Testis (tissue), 2 donors: ENCODE measurements at regions not wholly inside any gene's neighbourhood (a gene's known extent, or its start where the extent isn't known, plus 50 kb on each side); places are given as distances from the start of the nearest gene placed in this dataset.

Source experiments
- DNase-seq: peaks from one replicate; pipeline ENCODE4 v3.0.0-alpha.2; 2019
- H3K27ac ChIP-seq, 2 donors: fragments of 200-600 bp; sonication (generic); one replicate each; pipeline ENCODE4 v1.5.1; 2019
- H3K27me3 ChIP-seq: fragments of 200-600 bp; sonication (generic); one replicate; pipeline ENCODE4 v1.5.1; 2019
- H3K36me3 ChIP-seq: fragments of 200-600 bp; sonication (generic); one replicate; pipeline ENCODE4 v1.5.1; 2017; ENCODE audit warnings: low read depth; ENCODE audit errors: missing control alignments
- H3K4me1 ChIP-seq: fragments of 200-600 bp; sonication (generic); one replicate; pipeline ENCODE4 v1.5.1; 2019
- H3K4me3 ChIP-seq, 2 donors: fragments of 200-600 bp; sonication (generic); one replicate each; pipeline ENCODE4 v1.5.1; 2017 to 2019
- H3K9me3 ChIP-seq: fragments of 200-600 bp; sonication (generic); one replicate; pipeline ENCODE4 v1.5.1; 2017
- CTCF ChIP-seq, 3 experiments: fragments of 450-650 bp in 2 of 3; fragments of 200-600 bp in 1 of 3; sonication (generic) in 1 of 3; IDR thresholded peaks; one replicate each; pipeline ENCODE4 v1.5.1; 2016 to 2019; ENCODE audit warnings: antibody characterized with exemption in 3 of 3, mild to moderate bottlenecking in 2 of 3, moderate library complexity in 1 of 3
- POLR2A ChIP-seq: fragments of 450-650 bp; IDR thresholded peaks from one replicate; pipeline ENCODE4 v1.6.1; 2017; ENCODE audit warnings: antibody characterized with exemption, mild to moderate bottlenecking, moderate library complexity
- WGBS, 2 donors: methylation state at CpG; one replicate each; pipeline ENCODE4 v1.1.5; 2018; 5-methylcytosine and 5-hydroxymethylcytosine counted together
- intact Hi-C: fragments of 100-400 bp; cut with DNase I; formaldehyde crosslinking; loops from one replicate; pipeline ENCODE4 v1.15.1; 2023; ENCODE audit warnings: low total_unique reads

DNA sequence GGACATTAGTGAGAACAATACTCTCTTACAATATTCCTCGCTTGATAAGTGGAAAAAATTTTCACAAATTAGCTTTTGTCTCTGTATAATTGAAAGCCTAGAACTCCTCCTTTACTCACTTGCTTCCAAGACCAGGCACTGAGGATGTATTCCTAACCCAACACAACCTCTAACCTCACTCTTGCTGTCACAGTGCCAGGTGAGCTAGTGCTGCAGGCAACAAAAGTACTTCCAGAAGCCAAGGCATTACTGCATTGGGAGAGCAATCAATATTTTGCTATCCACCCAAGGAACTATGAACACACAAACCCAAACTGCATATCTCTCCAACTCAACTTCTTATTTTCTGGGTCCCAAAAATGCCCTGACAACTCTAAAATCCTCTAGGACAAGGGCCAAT is 1081.0 kb downstream of the VRK1 start:
- WGBS, 2 donors = 79 to 89% methylated on average over 1 of the region's 1 CpG
- DNase-seq = no peak

DNA sequence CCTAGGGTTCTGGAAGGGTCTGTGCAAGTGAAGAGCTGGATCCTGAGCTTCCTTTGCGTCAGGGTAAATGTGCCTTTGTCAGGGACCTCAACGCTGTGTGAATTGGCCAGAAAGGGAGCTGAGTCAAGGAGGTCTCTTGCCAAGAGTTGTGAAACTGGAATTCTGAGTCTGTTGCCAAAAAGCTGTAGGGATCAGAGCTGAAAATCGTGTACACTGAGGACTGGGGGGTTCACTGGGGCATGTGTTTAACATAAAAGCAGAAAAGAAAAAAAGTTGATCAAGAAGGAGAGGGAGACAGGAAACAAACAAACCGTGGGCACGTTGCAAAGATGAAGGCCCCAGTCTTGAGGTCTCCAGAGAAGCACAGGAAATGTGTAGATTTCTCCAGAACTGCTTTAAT is 1081.5 kb downstream of the VRK1 start:
- Histone ChIP-seq H3K4me1 (no peaks in the 10 kb centered on the region), H3K27me3 (no peaks in the 10 kb centered on the region), H3K36me3 (no peaks in the 10 kb centered on the region), H3K9me3 (no peaks in the 10 kb centered on the region), H3K27ac (no peak overlapping the region), H3K4me3 (no peak overlapping the region)
- WGBS, 2 donors = 35 to 64% methylated on average over 5 of the region's 5 CpGs
- DNase-seq = peak; percentile 23
- TF ChIP-seq CTCF (IDR thresholded peaks at IDR 0.05) (no peak), POLR2A (no peak)
- intact Hi-C loops = no loop called here

More for the DNA sequence above, 1081.0 kb downstream of the VRK1 start:
- TF ChIP-seq POLR2A (no peak), CTCF (IDR thresholded peaks at IDR 0.05) (no peak)
- intact Hi-C loops = no loop called here
- H3K4me1 ChIP-seq = no peaks in the 10 kb centered on the region
- no peak overlapping the region for H3K27ac ChIP-seq
- H3K27me3 ChIP-seq = no peaks in the 10 kb centered on the region
- no peaks in the 10 kb centered on the region for H3K36me3 ChIP-seq
- H3K9me3 ChIP-seq = no peaks in the 10 kb centered on the region
- H3K4me3 ChIP-seq = no peak overlapping the region

GRCh38 chr14:97887690-97888089 is 1090.5 kb downstream of the VRK1 start:
- H3K27ac ChIP-seq = no peak overlapping the region
- intact Hi-C loops = no loop called here
- no peaks in the 10 kb centered on the region for H3K36me3 ChIP-seq
- DNase-seq = no peak
- WGBS, 2 donors = 85 to 86% methylated on average over 6 of the region's 6 CpGs
- H3K4me3 ChIP-seq = no peak overlapping the region
- no peaks in the 10 kb centered on the region for H3K9me3 ChIP-seq
- no peaks in the 10 kb centered on the region for H3K27me3 ChIP-seq
- no peaks in the 10 kb centered on the region for H3K4me1 ChIP-seq
- TF ChIP-seq CTCF (IDR thresholded peaks at IDR 0.05) (no peak), POLR2A (no peak)

DNA sequence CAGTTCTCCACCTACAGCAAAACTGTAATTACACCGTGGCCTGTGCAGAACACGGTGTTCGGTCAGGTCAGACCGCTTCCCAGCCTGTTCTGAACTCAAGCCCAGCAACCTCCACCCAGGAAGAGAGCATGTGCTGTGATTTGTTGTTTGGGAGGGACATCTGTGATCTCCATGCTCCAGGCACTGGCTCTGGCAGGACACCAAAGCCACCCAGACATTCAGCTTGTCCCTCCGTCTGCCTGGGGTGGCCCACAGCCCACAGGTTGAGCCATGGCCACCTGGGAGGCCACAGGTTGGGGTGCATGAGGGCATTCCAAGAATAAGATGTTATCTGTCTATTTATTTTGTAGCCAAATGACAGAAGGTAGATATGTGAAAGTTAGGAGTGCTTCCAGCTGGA is 1091.1 kb downstream of the VRK1 start:
- intact Hi-C loops = no loop called here
- no peak for DNase-seq

More for the DNA sequence above, 1091.1 kb downstream of the VRK1 start:
- TF ChIP-seq CTCF (IDR thresholded peaks at IDR 0.05) (no peak), POLR2A (no peak)
- no peak overlapping the region for H3K27ac ChIP-seq
- H3K36me3 ChIP-seq = no peaks in the 10 kb centered on the region
- H3K4me1 ChIP-seq = no peaks in the 10 kb centered on the region
- no peaks in the 10 kb centered on the region for H3K9me3 ChIP-seq
- no peak overlapping the region for H3K4me3 ChIP-seq
- no peaks in the 10 kb centered on the region for H3K27me3 ChIP-seq
- WGBS, 2 donors = 89 to 92% methylated on average over 5 of the region's 5 CpGs
